Thyroid gland (tissue), 4 donors: ENCODE measurements at regions not wholly inside any gene's neighbourhood (a gene's known extent, or its start where the extent isn't known, plus 50 kb on each side); places are given as distances from the start of the nearest gene placed in this dataset.

Source experiments
- DNase-seq, 2 donors: peaks; one replicate each; pipeline ENCODE4 v3.0.0-alpha.2; 2019
- H3K27ac ChIP-seq, 3 donors: fragments of 200-600 bp; sonication (generic); 1 replicate in 2 of 3; 2 replicates in 1 of 3; pipeline ENCODE4 v1.5.1; 2016 to 2019; ENCODE audit warnings: mild to moderate bottlenecking in 1 of 3, moderate library complexity in 1 of 3
- H3K27me3 ChIP-seq: fragments of 200-600 bp; sonication (generic); one replicate; pipeline ENCODE4 v1.5.1; 2019
- H3K36me3 ChIP-seq, 2 donors: fragments of 200-600 bp; sonication (generic); one replicate each; pipeline ENCODE4 v1.5.1; 2016 to 2019
- H3K4me1 ChIP-seq, 2 donors: fragments of 200-600 bp; sonication (generic); one replicate each; pipeline ENCODE4 v1.5.1; 2017 to 2019
- H3K4me3 ChIP-seq, 3 donors: fragments of 200-600 bp; sonication (generic); replicated peaks in 1 of 3; 1 replicate in 2 of 3; 2 replicates in 1 of 3; pipeline ENCODE4 v1.5.1; 2016; ENCODE audit warnings: mild to moderate bottlenecking in 1 of 3
- H3K9me3 ChIP-seq: fragments of 200-600 bp; sonication (generic); one replicate; pipeline ENCODE4 v1.5.1; 2017
- POLR2A ChIP-seq, 2 donors: fragments of 450-650 bp; IDR thresholded peaks; one replicate each; pipeline ENCODE4 v1.6.1; 2017; ENCODE audit warnings: antibody characterized with exemption in 2 of 2, mild to moderate bottlenecking in 2 of 2, moderate library complexity in 1 of 2
- WGBS, 2 donors: methylation state at CpG; one replicate each; pipeline ENCODE4 v1.1.5; 2017; 5-methylcytosine and 5-hydroxymethylcytosine counted together
- intact Hi-C: fragments of 100-400 bp; cut with DNase I; formaldehyde crosslinking; loops from one replicate; pipeline ENCODE4 v1.15.1; 2023
- TF ChIP-seq, protein P1 (sequence below), 6 experiments: fragments of 200-600 bp in 3 of 6; fragments of 450-650 bp in 3 of 6; sonication (generic) in 3 of 6; IDR thresholded peaks; one replicate each; pipeline ENCODE4 v1.5.1; 2016 to 2019; ENCODE audit warnings: antibody characterized with exemption in 6 of 6, mild to moderate bottlenecking in 2 of 6, inconsistent platforms in 1 of 6, moderate library complexity in 1 of 6

- Histone ChIP-seq H3K27ac (no peak overlapping the region), H3K36me3 (no peaks in the 10 kb centered on the region), H3K4me1 (no peaks in the 10 kb centered on the region), H3K9me3 (no peaks in the 10 kb centered on the region), H3K4me3 (no peak overlapping the region), H3K27me3 (no peaks in the 10 kb centered on the region)
- 45 to 51% methylated on average over 33 to 34 of the region's 34 CpGs for WGBS, 2 donors
- TF ChIP-seq POLR2A (IDR thresholded peaks at IDR 0.05), result no peak
- TF ChIP-seq, protein P1, sequence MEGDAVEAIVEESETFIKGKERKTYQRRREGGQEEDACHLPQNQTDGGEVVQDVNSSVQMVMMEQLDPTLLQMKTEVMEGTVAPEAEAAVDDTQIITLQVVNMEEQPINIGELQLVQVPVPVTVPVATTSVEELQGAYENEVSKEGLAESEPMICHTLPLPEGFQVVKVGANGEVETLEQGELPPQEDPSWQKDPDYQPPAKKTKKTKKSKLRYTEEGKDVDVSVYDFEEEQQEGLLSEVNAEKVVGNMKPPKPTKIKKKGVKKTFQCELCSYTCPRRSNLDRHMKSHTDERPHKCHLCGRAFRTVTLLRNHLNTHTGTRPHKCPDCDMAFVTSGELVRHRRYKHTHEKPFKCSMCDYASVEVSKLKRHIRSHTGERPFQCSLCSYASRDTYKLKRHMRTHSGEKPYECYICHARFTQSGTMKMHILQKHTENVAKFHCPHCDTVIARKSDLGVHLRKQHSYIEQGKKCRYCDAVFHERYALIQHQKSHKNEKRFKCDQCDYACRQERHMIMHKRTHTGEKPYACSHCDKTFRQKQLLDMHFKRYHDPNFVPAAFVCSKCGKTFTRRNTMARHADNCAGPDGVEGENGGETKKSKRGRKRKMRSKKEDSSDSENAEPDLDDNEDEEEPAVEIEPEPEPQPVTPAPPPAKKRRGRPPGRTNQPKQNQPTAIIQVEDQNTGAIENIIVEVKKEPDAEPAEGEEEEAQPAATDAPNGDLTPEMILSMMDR (IDR thresholded peaks at IDR 0.05), result no peak
- intact Hi-C loops, result no loop called here
- no peak for DNase-seq
These were observed 308.5 kb downstream of the BMP7 start for GRCh38 chr20:56957737-56958553.

- 25 to 45% methylated on average over 2 of the region's 2 CpGs for whole genome bisulfite sequencing, 2 donors
- no peaks in the 10 kb centered on the region for H3K9me3 ChIP-seq
These were observed 301.5 kb downstream of the BMP7 start for GRCh38 chr20:56964901-56965300.

GRCh38 chr20:56967916-56968315 lies 298.5 kb downstream of the BMP7 start:
- 60 to 68% methylated on average over 12 of the region's 12 CpGs for WGBS, 2 donors
- no peak overlapping the region for H3K27ac ChIP-seq
- H3K4me3 ChIP-seq, result no peak overlapping the region
- intact Hi-C loops, result no loop called here
- no peak for DNase-seq
- TF ChIP-seq, protein P1 (IDR thresholded peaks at IDR 0.05), result no peak
- no peak for TF ChIP-seq POLR2A (IDR thresholded peaks at IDR 0.05)
- no peaks in the 10 kb centered on the region for H3K36me3 ChIP-seq
- no peaks in the 10 kb centered on the region for H3K9me3 ChIP-seq
- no peaks in the 10 kb centered on the region for H3K27me3 ChIP-seq
- H3K4me1 ChIP-seq, result no peaks in the 10 kb centered on the region

More at GRCh38 chr20:56964901-56965300, 301.5 kb downstream of the BMP7 start:
- Histone ChIP-seq H3K27ac (no peak overlapping the region), H3K4me3 (no peak overlapping the region), H3K27me3 (no peaks in the 10 kb centered on the region), H3K4me1 (no peaks in the 10 kb centered on the region), H3K36me3 (no peaks in the 10 kb centered on the region)
- intact Hi-C loops, result no loop called here
- TF ChIP-seq POLR2A (IDR thresholded peaks at IDR 0.05), result no peak
- TF ChIP-seq, protein P1 (IDR thresholded peaks at IDR 0.05), result no peak
- no peak for DNase-seq

DNA sequence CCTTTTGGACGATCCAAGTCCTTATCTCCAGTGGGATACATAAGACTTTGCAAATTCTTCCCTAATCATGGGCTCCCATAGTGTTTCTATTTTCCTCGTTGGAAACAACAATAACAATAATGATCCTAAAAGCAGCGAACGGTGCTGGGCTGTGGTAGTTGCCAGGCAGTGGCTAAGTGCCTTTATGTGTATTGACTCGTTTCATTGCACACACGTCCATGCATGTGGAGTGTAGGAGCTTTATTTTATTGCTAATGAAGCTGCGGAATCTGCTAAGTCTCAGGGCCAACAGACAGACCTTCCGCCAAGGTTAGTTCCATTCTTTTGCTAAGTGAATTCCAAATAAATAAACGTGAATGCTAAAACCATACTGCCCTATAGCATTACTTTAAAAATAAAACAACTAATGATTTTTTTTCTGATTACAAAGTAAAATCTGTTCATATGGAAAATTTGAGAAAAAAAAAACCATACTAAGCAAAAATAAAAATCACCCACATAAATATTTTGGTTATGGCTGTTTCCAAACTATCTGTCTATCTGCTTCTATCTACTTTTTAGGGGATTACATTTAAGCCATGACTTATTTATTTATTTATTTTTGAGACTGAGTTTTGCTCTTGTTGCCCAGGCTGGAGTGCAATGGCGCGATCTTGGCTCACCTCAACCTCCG lies 297.9 kb downstream of the BMP7 start:
- H3K36me3 ChIP-seq, result no peaks in the 10 kb centered on the region
- TF ChIP-seq POLR2A (IDR thresholded peaks at IDR 0.05), result no peak
- TF ChIP-seq, protein P1 (IDR thresholded peaks at IDR 0.05), result no peak
- H3K4me3 ChIP-seq, result no peak overlapping the region
- H3K9me3 ChIP-seq, result no peaks in the 10 kb centered on the region
- no peak for DNase-seq
- no peaks in the 10 kb centered on the region for H3K4me1 ChIP-seq
- H3K27ac ChIP-seq, result no peak overlapping the region
- intact Hi-C loops, result no loop called here
- 43 to 54% methylated on average over 12 of the region's 12 CpGs for WGBS, 2 donors
- no peaks in the 10 kb centered on the region for H3K27me3 ChIP-seq
